GM19239 (cell line): ENCODE measurements at regions not wholly inside any gene's neighbourhood (a gene's known extent, or its start where the extent isn't known, plus 50 kb on each side); places are given as distances from the start of the nearest gene placed in this dataset.

ENCODE experiments used
- DNase-seq: peaks from one replicate; pipeline ENCODE4 v3.0.0; 2011; ENCODE audit warnings: low spot score; ENCODE audit not compliant: insufficient read length
- FAIRE-seq: peaks from 2 replicates; lab custom pipeline; 2011; peaks lifted over from hg19 to GRCh38; lab: Jason Lieb, UNC

- DNase-seq (no peak), FAIRE-seq (no peak)
These were observed 91.9 kb upstream of the SALL4 start for GRCh38 chr20:51894201-51894600.

DNA sequence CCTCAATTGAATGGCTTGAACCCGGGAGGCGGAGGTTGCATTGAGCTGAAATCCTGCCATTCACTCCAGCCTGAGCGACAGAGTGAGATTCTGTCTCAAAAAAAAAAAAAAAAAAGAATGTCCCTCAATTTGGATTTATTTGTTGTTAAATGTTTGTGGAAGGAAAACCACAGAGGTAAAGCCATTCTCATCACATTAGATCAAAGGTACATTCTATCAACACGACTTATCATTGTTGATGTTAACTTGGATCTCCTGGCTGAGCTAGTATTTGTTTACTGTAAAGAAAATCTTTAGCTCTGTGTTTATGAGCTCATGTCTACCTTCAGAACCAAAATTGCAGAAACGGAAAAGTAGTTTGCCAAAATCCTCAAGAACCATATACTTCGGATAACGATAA, 91.4 kb upstream of the SALL4 start:
- DNase-seq, result no peak
- FAIRE-seq, result no peak

DNA sequence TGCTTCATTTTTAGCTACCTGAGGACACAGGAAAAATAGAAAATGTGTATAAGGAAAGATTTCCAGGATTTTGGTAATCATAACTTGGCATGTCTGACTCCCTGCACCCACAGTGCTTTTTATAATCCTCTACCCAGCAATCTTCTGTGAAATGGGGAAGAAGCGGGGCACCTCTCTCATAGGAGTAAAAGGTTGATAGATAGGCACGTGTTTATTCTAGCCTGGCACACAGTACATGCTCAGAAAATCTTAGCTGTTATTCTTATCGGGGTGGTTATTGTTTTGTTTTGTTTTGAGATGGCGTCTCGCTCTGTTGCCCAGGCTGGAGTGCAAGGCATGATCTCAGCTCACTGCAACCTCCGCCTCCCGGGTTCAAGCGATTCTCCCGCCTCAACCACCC, 87.7 kb upstream of the SALL4 start:
- DNase-seq (no peak), FAIRE-seq (no peak)

DNA sequence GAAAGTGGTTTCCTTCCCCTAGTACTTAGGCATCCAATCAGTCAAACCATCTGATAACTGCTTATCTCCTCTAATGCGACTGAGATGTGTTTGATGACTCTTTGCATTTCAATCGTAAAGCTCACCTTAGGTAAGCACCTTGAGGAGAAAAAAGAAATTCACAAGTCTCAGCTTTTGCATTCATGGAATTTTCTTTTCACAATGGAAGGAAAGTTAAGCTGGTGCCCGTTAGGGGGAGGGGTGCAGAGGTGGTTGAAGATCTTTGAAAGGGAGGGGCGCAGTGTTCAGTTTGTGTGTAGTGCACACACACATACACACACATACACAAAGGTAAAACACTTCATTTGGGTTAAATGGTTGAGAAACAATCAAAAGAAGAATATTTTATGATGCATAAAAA, 87.1 kb upstream of the SALL4 start:
- no peak for FAIRE-seq

GRCh38 chr20:51888291-51888690, 86.0 kb upstream of the SALL4 start:
- no peak for FAIRE-seq
- no peak for DNase-seq

More for the DNA sequence above, 87.1 kb upstream of the SALL4 start:
- no peak for DNase-seq

GRCh38 chr20:51886891-51887608, 84.7 kb upstream of the SALL4 start:
- no peak for DNase-seq
- no peak for FAIRE-seq

DNA sequence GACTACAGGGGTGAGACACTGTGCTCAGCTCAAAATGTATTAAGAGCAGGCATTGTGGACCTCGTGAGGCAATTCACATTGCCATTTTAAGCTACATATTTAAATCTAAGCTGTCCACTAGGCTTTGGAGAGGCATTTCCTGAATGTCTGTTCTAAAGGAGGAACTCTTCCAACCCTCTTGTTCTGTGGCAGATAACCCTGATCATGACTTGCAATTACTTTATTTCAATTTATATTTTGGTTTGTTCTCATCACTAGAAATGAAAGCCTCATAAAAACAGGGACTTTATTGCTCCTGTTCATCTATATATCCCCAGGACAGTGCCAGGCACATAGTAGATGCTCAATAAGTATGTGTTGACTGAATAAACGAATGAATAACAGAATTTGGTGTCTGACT, 84.0 kb upstream of the SALL4 start:
- no peak for FAIRE-seq
- no peak for DNase-seq

GRCh38 chr20:51884561-51884960, 82.2 kb upstream of the SALL4 start:
- DNase-seq (no peak), FAIRE-seq (no peak)

- no peak for DNase-seq
- FAIRE-seq, result no peak
These were observed 77.9 kb upstream of the SALL4 start for GRCh38 chr20:51880188-51880587.

DNA sequence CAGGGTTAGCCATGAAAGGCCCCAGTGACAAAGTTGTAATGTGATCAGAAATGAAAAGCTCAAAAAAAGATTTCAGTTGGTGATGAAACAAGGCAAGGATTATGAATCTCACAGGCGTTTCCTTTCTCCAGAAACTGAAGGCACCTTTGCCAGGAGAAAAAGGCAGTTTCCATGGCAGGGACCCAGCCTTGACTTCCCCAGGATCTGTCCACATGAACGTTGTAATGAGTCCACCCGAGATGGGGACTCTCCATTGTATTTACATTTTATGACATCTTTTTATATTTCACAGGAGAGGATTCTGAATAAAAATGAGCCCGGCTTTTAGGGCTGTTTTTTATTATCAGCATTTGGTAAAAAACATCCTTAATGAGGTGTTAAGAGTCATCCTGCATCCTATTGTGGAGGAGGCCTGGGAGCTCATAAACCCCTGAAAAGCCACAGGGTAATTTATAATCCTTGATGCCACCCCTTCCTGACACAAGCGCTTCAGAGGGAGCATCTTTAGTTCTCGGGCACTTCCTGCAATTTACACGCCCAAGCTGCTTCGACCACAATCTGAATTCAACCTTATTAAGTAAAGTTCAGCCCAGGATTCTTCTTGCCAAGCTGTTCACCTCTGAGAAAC, 74.1 kb upstream of the SALL4 start:
- DNase-seq, result no peak
- no peak for FAIRE-seq

- no peak for DNase-seq
- no peak for FAIRE-seq
These were observed 71.3 kb upstream of the SALL4 start for GRCh38 chr20:51873652-51874051.

- DNase-seq (no peak), FAIRE-seq (no peak)
These were observed 69.6 kb upstream of the SALL4 start for GRCh38 chr20:51871943-51872342.

- no peak for DNase-seq
- no peak for FAIRE-seq
These were observed 66.7 kb upstream of the SALL4 start for GRCh38 chr20:51869002-51869401.

- FAIRE-seq (no peak), DNase-seq (no peak)
These were observed 64.9 kb upstream of the SALL4 start for GRCh38 chr20:51867251-51867650.

DNA sequence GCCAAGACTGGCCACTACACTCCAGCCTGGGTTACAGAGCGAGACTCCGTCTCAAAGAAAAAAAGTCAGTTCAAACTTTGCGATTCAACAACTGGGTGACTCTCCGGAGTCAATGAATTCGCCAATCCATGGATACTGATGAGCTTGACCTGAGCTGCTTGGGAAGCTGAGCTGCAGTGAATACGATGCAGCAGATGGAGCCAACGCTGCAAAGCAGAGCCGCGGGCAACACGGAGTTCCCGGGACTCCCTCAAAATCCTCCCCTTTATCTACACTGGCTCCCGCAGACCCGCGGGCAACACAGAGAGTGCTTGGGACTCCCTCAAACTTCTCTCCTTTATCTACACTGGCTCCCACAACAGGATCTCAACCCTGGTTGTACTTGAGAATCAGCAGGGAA, 62.6 kb upstream of the SALL4 start:
- no peak for DNase-seq

GRCh38 chr20:51862796-51863195, 60.5 kb upstream of the SALL4 start:
- no peak for FAIRE-seq
- DNase-seq, result no peak

More for the DNA sequence above, 62.6 kb upstream of the SALL4 start:
- FAIRE-seq, result no peak

GRCh38 chr20:51861726-51862466, 59.6 kb upstream of the SALL4 start:
- no peak for DNase-seq
- no peak for FAIRE-seq

- FAIRE-seq (no peak), DNase-seq (no peak)
These were observed 58.0 kb upstream of the SALL4 start for GRCh38 chr20:51860111-51860882.

DNA sequence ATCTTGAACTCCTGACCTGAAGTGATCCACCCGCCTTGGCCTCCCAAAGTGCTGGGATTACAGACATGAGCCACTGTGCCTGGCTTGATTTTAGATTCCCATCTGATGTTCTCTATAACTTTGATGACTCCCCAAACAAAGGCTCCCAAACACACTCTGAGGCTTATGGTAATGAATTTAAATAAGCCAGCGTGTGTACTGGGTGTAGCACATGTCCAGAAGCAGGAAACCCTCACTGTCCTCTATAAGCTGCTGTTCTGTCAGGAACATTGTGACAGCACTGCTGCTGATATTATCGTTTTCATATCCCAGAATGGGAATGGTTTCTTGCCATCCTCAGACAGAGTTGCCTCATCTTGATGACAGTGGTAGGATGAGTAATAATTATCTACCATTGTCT, 54.1 kb upstream of the SALL4 start:
- no peak for FAIRE-seq
- no peak for DNase-seq

- DNase-seq, result no peak
- FAIRE-seq, result no peak
These were observed 52.6 kb upstream of the SALL4 start for GRCh38 chr20:51854921-51855320.
